ENCODE measurements at regions not wholly inside any gene's neighbourhood (a gene's known extent, or its start where the extent isn't known, plus 50 kb on each side); places are given as distances from the start of the nearest gene placed in this dataset.

DNA sequence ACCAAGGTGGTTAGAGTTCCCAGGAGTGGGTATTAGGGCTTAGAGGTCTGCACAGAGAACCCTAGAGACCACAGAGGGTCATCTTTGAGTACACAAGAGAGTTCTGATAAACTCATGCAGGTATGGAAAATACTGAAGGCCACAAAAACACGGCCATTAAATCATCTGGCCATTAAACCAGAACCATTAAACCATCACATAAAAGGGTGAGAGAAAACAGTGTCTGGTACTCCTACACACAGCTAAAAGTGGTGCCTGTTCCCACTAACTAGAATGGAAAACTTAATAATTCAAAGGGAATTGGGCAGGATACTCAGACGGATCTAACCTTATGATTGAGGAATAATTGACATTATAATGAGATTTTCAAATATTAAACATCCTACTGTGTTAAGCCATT lies 679.4 kb downstream of the TNS3 start:
- POLR2A ChIA-PET = no interaction called here
- Histone ChIP-seq H3K4me2 (ENCODE audit: low read length) (no peak overlapping the region), H2AFZ (ENCODE audit: low read length) (no peak overlapping the region), H4K20me1 (ENCODE audit: insufficient read depth, low read length) (no peaks in the 10 kb centered on the region), H3K4me1 (ENCODE audit: insufficient read depth, low read length, poor library complexity, severe bottlenecking) (no peaks in the 10 kb centered on the region), H3K36me3 (ENCODE audit: insufficient read depth, low read length) (no peaks in the 10 kb centered on the region), H3K9me2 (ENCODE audit: insufficient read depth, low read length) (no peaks in the 10 kb centered on the region), H3K79me2 (ENCODE audit: insufficient read depth, low read depth, low read length) (no peaks in the 10 kb centered on the region), H3K27ac (ENCODE audit: low read depth, low read length, poor library complexity, severe bottlenecking) (no peak overlapping the region), H3K4me3 (ENCODE audit: low read depth, low read length, poor library complexity, severe bottlenecking) (no peak overlapping the region), H3K9me3 (ENCODE audit: low read length) (no peaks in the 10 kb centered on the region)
- TF ChIP-seq EZH2phosphoT487 (IDR thresholded peaks at IDR 0.05; ENCODE audit: borderline replicate concordance, low read depth, low read length) = no peak
- no TSS peak for BruUV-seq (replicated peaks)
- intact Hi-C loops (cut with micrococcal nuclease; ENCODE audit: unreplicated experiment) = no loop called here
- DNase-seq (ENCODE audit: low spot score) = no peak
- CTCF ChIA-PET (ENCODE audit: unreplicated experiment) = no interaction called here

- Histone ChIP-seq H3K4me3 (ENCODE audit: low read depth, low read length, poor library complexity, severe bottlenecking) (no peak overlapping the region), H2AFZ (ENCODE audit: low read length) (no peak overlapping the region), H4K20me1 (ENCODE audit: insufficient read depth, low read length) (no peaks in the 10 kb centered on the region), H3K79me2 (ENCODE audit: insufficient read depth, low read depth, low read length) (no peaks in the 10 kb centered on the region), H3K27ac (ENCODE audit: low read depth, low read length, poor library complexity, severe bottlenecking) (no peak overlapping the region), H3K4me2 (ENCODE audit: low read length) (no peak overlapping the region), H3K9me2 (ENCODE audit: insufficient read depth, low read length) (no peaks in the 10 kb centered on the region), H3K36me3 (ENCODE audit: insufficient read depth, low read length) (no peaks in the 10 kb centered on the region), H3K4me1 (ENCODE audit: insufficient read depth, low read length, poor library complexity, severe bottlenecking) (no peaks in the 10 kb centered on the region), H3K9me3 (ENCODE audit: low read length) (no peaks in the 10 kb centered on the region)
- intact Hi-C loops (cut with micrococcal nuclease; ENCODE audit: unreplicated experiment) = no loop called here
- POLR2A ChIA-PET = interaction anchor here (1.3 kb wide), 1 partner anchor 8 kb away, joined by 4 read pairs; no protein-coding TSS in a partner anchor
- CTCF ChIA-PET (ENCODE audit: unreplicated experiment) = no interaction called here
- no TSS peak for BruUV-seq (replicated peaks)
- TF ChIP-seq EZH2phosphoT487 (IDR thresholded peaks at IDR 0.05; ENCODE audit: borderline replicate concordance, low read depth, low read length) = no peak
- DNase-seq (ENCODE audit: low spot score) = no peak
These were observed 681.3 kb downstream of the TNS3 start for GRCh38 chr7:46900312-46901263.

GRCh38 chr7:46897381-46897780 lies 684.5 kb downstream of the TNS3 start:
- CTCF ChIA-PET (ENCODE audit: unreplicated experiment) = no interaction called here
- no peaks in the 10 kb centered on the region for H3K9me3 ChIP-seq (ENCODE audit: low read length)
- H3K9me2 ChIP-seq (ENCODE audit: insufficient read depth, low read length) = no peaks in the 10 kb centered on the region
- intact Hi-C loops (cut with micrococcal nuclease; ENCODE audit: unreplicated experiment) = no loop called here
- no peaks in the 10 kb centered on the region for H4K20me1 ChIP-seq (ENCODE audit: insufficient read depth, low read length)
- no TSS peak for BruUV-seq (replicated peaks)
- no peak overlapping the region for H2AFZ ChIP-seq (ENCODE audit: low read length)
- no peaks in the 10 kb centered on the region for H3K79me2 ChIP-seq (ENCODE audit: insufficient read depth, low read depth, low read length)
- H3K4me2 ChIP-seq (ENCODE audit: low read length) = no peak overlapping the region
- no peaks in the 10 kb centered on the region for H3K36me3 ChIP-seq (ENCODE audit: insufficient read depth, low read length)
- no peak overlapping the region for H3K4me3 ChIP-seq (ENCODE audit: low read depth, low read length, poor library complexity, severe bottlenecking)
- POLR2A ChIA-PET = no interaction called here
- DNase-seq (ENCODE audit: low spot score) = no peak
- H3K4me1 ChIP-seq (ENCODE audit: insufficient read depth, low read length, poor library complexity, severe bottlenecking) = no peaks in the 10 kb centered on the region
- H3K27ac ChIP-seq (ENCODE audit: low read depth, low read length, poor library complexity, severe bottlenecking) = no peak overlapping the region
- TF ChIP-seq EZH2phosphoT487 (IDR thresholded peaks at IDR 0.05; ENCODE audit: borderline replicate concordance, low read depth, low read length) (no peak), CTCF (conservative IDR thresholded peaks at IDR 0.05; ENCODE audit: low read length) (no peak)
